Vagina (tissue), 2 donors: ENCODE measurements at regions not wholly inside any gene's neighbourhood (a gene's known extent, or its start where the extent isn't known, plus 50 kb on each side); places are given as distances from the start of the nearest gene placed in this dataset.
"Not testable (repeated sequence)": the region's sequence is repeated elsewhere in the genome, so short reads cannot be mapped to it uniquely, and the experiment has no call there.

Source experiments
- DNase-seq, 2 donors: peaks; one replicate each; pipeline ENCODE4 v3.0.0-alpha.2; 2017; ENCODE audit errors: extremely low spot score in 2 of 2
- H3K27ac ChIP-seq: fragments of 200-600 bp; sonication (generic); one replicate; pipeline ENCODE4 v1.5.1; 2019
- H3K27me3 ChIP-seq: fragments of 200-600 bp; sonication (generic); one replicate; pipeline ENCODE4 v1.5.1; 2019
- H3K36me3 ChIP-seq, 2 donors: fragments of 200-600 bp; sonication (generic); one replicate each; pipeline ENCODE4 v1.5.1; 2017 to 2019
- H3K4me1 ChIP-seq: fragments of 200-600 bp; sonication (generic); one replicate; pipeline ENCODE4 v1.5.1; 2019
- H3K4me3 ChIP-seq, 2 donors: fragments of 200-600 bp; sonication (generic); 1 replicate in 1 of 2; 2 replicates in 1 of 2; pipeline ENCODE4 v1.5.1; 2016 to 2019
- H3K9me3 ChIP-seq: fragments of 200-600 bp; sonication (generic); one replicate; pipeline ENCODE4 v1.5.1; 2019
- POLR2A ChIP-seq, 2 donors: fragments of 450-650 bp; IDR thresholded peaks; one replicate each; pipeline ENCODE4 v1.6.1; 2017; ENCODE audit warnings: antibody characterized with exemption in 2 of 2, mild to moderate bottlenecking in 2 of 2, moderate library complexity in 2 of 2
- POLR2AphosphoS5 ChIP-seq, 2 donors: sonication (generic); formaldehyde crosslinking; IDR thresholded peaks; one replicate each; pipeline ENCODE4 v1.9.0; 2017; ENCODE audit warnings: antibody characterized with exemption in 2 of 2, mild to moderate bottlenecking in 2 of 2, low read depth in 1 of 2; ENCODE audit not compliant: insufficient read depth in 1 of 2
- intact Hi-C: fragments of 100-400 bp; cut with DNase I; formaldehyde crosslinking; loops from one replicate; pipeline ENCODE4 v1.15.1; 2023
- TF ChIP-seq, protein P1 (sequence below), 3 experiments: fragments of 450-650 bp in 2 of 3; fragments of 200-600 bp in 1 of 3; sonication (generic) in 1 of 3; IDR thresholded peaks; one replicate each; pipeline ENCODE4 v1.5.1; 2017 to 2019; ENCODE audit warnings: antibody characterized with exemption in 3 of 3, mild to moderate bottlenecking in 2 of 3, moderate library complexity in 2 of 3

DNA sequence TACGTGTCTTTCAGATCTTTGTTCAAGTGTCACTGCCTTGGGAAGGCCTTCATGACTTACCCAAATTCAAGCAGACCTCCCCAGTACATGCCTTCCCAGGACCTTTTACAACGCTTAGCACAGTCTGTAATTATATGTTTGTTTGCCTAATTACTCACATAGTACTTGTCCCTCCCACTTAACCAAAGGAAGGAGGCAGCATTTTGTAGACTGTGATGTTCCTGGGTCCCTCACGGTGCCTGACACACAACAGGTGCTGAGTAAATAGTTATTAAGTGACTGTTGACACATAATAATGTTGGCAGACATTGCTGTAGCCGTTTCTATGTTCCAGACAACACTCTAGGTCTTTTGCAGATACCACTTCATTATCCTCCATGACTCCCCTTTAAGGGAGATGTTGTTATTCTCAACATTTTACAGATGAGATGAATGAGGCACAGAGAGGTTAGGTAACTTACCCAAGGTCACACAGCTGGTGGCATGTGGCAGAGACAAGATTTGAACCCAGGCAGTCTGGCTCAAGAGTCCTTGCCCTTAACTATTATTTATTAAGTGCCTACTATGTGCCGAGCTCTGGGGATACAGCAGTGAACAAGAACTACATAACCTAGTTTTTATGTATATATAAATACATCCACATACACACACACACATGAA is 130.7 kb downstream of the PHETA1 start:
- no peaks in the 10 kb centered on the region for H3K9me3 ChIP-seq
- no peak overlapping the region for H3K27ac ChIP-seq
- no peak overlapping the region for H3K4me3 ChIP-seq
- intact Hi-C loops: no loop called here
- H3K4me1 ChIP-seq: no peaks in the 10 kb centered on the region
- H3K27me3 ChIP-seq: no peaks in the 10 kb centered on the region
- TF ChIP-seq, protein P1, sequence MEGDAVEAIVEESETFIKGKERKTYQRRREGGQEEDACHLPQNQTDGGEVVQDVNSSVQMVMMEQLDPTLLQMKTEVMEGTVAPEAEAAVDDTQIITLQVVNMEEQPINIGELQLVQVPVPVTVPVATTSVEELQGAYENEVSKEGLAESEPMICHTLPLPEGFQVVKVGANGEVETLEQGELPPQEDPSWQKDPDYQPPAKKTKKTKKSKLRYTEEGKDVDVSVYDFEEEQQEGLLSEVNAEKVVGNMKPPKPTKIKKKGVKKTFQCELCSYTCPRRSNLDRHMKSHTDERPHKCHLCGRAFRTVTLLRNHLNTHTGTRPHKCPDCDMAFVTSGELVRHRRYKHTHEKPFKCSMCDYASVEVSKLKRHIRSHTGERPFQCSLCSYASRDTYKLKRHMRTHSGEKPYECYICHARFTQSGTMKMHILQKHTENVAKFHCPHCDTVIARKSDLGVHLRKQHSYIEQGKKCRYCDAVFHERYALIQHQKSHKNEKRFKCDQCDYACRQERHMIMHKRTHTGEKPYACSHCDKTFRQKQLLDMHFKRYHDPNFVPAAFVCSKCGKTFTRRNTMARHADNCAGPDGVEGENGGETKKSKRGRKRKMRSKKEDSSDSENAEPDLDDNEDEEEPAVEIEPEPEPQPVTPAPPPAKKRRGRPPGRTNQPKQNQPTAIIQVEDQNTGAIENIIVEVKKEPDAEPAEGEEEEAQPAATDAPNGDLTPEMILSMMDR (IDR thresholded peaks at IDR 0.05): no peak
- no peak for TF ChIP-seq POLR2A (IDR thresholded peaks at IDR 0.05)
- TF ChIP-seq POLR2AphosphoS5 (IDR thresholded peaks at IDR 0.05; ENCODE audit: insufficient read depth in 1 of 2, low read depth in 1 of 2): no peak
- no peaks in the 10 kb centered on the region for H3K36me3 ChIP-seq
- DNase-seq: no peak

DNA sequence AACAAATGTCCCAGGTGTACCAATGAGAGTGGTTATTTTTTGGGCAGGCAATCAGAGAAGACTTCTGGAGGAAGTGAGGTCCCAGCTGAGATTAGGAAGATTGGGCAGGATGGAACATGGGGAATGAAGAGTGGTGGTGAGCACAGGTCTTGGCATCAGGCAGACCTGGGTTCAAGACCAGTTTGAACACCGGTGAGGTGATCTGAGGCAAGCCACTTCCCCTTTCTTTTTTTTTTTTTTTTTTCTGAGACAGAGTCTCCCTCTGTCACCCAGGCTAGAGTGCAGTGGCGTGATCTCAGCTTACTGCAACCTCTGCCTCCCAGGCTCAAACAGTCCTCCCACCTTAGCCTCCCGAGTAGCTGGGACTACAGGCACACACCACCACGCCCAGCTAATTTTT is 134.4 kb downstream of the PHETA1 start:
- not testable (repeated sequence) for H3K27me3 ChIP-seq, H3K4me1 ChIP-seq, DNase-seq, H3K36me3 ChIP-seq, H3K9me3 ChIP-seq, H3K27ac ChIP-seq, H3K4me3 ChIP-seq
- intact Hi-C loops: loop anchor here (5.0 kb wide), 1 partner anchor 922 kb away; no protein-coding TSS in a partner anchor

DNA sequence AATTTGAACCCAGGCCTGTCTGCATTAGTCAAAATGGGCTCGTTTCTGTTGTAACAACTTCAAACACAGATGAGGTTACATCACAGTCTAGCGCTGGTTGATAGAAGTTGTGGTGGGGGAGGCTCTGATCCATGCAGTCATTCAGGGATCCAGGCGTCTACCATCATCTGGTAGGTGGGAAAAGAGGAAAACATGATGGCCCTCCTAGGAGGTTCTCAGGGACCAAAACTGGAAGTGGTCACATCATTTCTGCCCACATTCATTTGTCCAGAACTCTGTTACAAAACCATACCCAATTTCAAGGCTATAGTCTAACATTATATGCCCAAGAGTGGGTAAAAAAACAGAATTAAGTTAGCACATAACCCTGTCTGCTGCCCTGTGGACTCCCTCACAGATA is 135.1 kb downstream of the PHETA1 start:
- no peaks in the 10 kb centered on the region for H3K36me3 ChIP-seq
- H3K9me3 ChIP-seq: no peaks in the 10 kb centered on the region
- DNase-seq: no peak
- H3K27ac ChIP-seq: no peak overlapping the region
- no peaks in the 10 kb centered on the region for H3K4me1 ChIP-seq
- TF ChIP-seq POLR2AphosphoS5 (IDR thresholded peaks at IDR 0.05; ENCODE audit: insufficient read depth in 1 of 2, low read depth in 1 of 2) (no peak), POLR2A (IDR thresholded peaks at IDR 0.05) (no peak)
- TF ChIP-seq, protein P1 (IDR thresholded peaks at IDR 0.05): no peak
- intact Hi-C loops: loop anchor here (5.0 kb wide), 1 partner anchor 921 kb away; no protein-coding TSS in a partner anchor
- no peak overlapping the region for H3K4me3 ChIP-seq
- no peaks in the 10 kb centered on the region for H3K27me3 ChIP-seq

DNA sequence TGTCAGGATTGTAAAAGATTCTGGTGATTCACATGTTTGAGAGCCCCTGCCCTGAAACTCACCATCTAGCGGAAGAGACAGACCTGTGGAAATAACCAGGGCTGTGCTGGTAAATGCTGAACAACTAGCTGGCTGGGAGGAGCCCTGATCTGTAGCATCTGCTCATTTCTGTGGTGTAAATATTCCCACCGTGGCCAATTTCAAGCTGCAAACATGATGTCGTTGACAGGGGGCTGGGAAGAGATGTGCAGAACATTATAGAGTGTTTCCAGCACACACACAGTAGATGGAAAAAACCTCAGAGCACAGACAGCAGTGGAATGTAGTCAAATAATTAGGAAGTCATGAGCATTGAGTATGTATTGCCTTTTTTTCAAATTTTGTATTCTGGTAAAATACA is 138.2 kb downstream of the PHETA1 start:
- Histone ChIP-seq H3K27me3 (no peaks in the 10 kb centered on the region), H3K4me3 (no peak overlapping the region), H3K9me3 (no peaks in the 10 kb centered on the region), H3K27ac (no peak overlapping the region), H3K36me3 (no peaks in the 10 kb centered on the region), H3K4me1 (no peaks in the 10 kb centered on the region)
- no peak for DNase-seq
- TF ChIP-seq POLR2A (IDR thresholded peaks at IDR 0.05): no peak
- TF ChIP-seq, protein P1 (IDR thresholded peaks at IDR 0.05): no peak
- TF ChIP-seq POLR2AphosphoS5 (IDR thresholded peaks at IDR 0.05; ENCODE audit: insufficient read depth in 1 of 2, low read depth in 1 of 2): no peak
- intact Hi-C loops: loop anchor here (5.0 kb wide), 1 partner anchor 918 kb away; no protein-coding TSS in a partner anchor

DNA sequence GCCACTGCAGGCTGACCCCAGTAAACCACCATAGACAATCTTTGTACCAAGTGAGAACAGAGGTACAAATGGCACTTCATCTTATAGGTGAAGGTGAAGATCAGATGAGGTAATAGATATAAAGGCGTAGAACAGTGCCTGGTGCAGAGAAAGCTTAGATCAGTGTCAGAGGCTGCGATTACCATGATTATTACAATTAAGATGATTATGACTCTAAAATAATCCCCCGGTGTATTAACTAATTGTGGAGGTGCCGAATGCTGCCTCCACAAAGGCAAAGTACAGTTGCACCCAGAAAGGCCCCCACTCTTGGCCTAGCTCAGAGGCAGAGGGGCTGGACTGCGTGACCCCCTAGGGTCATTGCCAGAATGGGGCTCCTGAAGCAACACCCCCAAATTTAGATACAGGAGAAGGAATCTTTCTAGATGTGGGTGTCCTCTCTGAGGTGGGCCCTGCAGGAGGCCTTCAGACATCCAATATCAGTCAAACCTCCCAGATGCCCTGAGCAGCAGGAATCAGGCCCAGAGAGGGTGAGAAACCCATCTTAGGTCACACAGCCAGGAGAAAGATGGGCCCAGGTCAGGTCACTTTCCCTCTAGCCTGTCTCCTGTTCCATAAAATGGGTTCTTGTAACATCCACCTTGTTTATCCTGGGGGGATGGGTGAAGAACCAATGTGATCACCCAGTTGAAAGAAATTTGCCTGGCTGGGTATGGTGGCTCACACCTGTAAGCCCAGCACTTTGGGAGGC is 139.8 kb downstream of the PHETA1 start:
- Histone ChIP-seq H3K36me3 (no peaks in the 10 kb centered on the region), H3K4me1 (no peaks in the 10 kb centered on the region), H3K4me3 (no peak overlapping the region), H3K9me3 (no peaks in the 10 kb centered on the region), H3K27ac (no peak overlapping the region), H3K27me3 (no peaks in the 10 kb centered on the region)
- TF ChIP-seq POLR2AphosphoS5 (IDR thresholded peaks at IDR 0.05; ENCODE audit: insufficient read depth in 1 of 2, low read depth in 1 of 2) (no peak), POLR2A (IDR thresholded peaks at IDR 0.05) (no peak)
- TF ChIP-seq, protein P1 (IDR thresholded peaks at IDR 0.05): no peak
- DNase-seq: no peak
- intact Hi-C loops: no loop called here
